ENCODE measurements at regions not wholly inside any gene's neighbourhood (a gene's known extent, or its start where the extent isn't known, plus 50 kb on each side); places are given as distances from the start of the nearest gene placed in this dataset.

- Histone ChIP-seq H3K9ac (ENCODE audit: low read length) (no peak overlapping the region), H3K9me2 (ENCODE audit: insufficient read depth, low read length) (no peaks in the 10 kb centered on the region), H3K9me3 (ENCODE audit: low read length) (no peaks in the 10 kb centered on the region), H4K20me1 (ENCODE audit: insufficient read depth) (no peaks in the 10 kb centered on the region), H3F3A (ENCODE audit: insufficient read depth, low read length, poor library complexity, severe bottlenecking) (no peaks in the 10 kb centered on the region), H3K4me2 (ENCODE audit: low read length) (no peak overlapping the region), H3K27me3 (ENCODE audit: insufficient read depth, low read depth, low read length) (no peaks in the 10 kb centered on the region), H3K27ac (ENCODE audit: low read length) (no peak overlapping the region), H3K4me3 (ENCODE audit: low read length) (no peak overlapping the region), H2AFZ (ENCODE audit: low read depth, low read length) (no peak overlapping the region), H3K79me2 (replicated peaks; ENCODE audit: insufficient read depth, low read length) (no peaks in the 10 kb centered on the region), H3K36me3 (ENCODE audit: insufficient read depth, low read length) (no peaks in the 10 kb centered on the region)
- TF ChIP-seq EP300 (conservative IDR thresholded peaks at IDR 0.05; ENCODE audit: poor library complexity, severe bottlenecking) (no peak), POLR2AphosphoS5 (IDR thresholded peaks at IDR 0.05) (peak; percentile 19), REST (IDR thresholded peaks at IDR 0.05; ENCODE audit: borderline replicate concordance) (no peak), MXI1 (conservative IDR thresholded peaks at IDR 0.05; ENCODE audit: poor library complexity, severe bottlenecking) (no peak), CTCF (IDR thresholded peaks at IDR 0.05; ENCODE audit: poor library complexity, severe bottlenecking) (no peak), RAD21 (conservative IDR thresholded peaks at IDR 0.05) (no peak), SMC3 (conservative IDR thresholded peaks at IDR 0.05; ENCODE audit: poor library complexity) (no peak), EZH2 (IDR thresholded peaks at IDR 0.05; ENCODE audit: borderline replicate concordance, insufficient read depth, low read length, poor library complexity, severe bottlenecking) (no peak)
These were observed 620.4 kb downstream of the SLC16A7 start for GRCh38 chr12:60216226-60216625.

- no peak overlapping the region for H3K27ac ChIP-seq (ENCODE audit: low read length)
- no peaks in the 10 kb centered on the region for H3F3A ChIP-seq (ENCODE audit: insufficient read depth, low read length, poor library complexity, severe bottlenecking)
- no peaks in the 10 kb centered on the region for H3K9me3 ChIP-seq (ENCODE audit: low read length)
- H3K27me3 ChIP-seq (ENCODE audit: insufficient read depth, low read depth, low read length) = no peaks in the 10 kb centered on the region
- H3K79me2 ChIP-seq (replicated peaks; ENCODE audit: insufficient read depth, low read length) = no peaks in the 10 kb centered on the region
- no peak overlapping the region for H3K4me3 ChIP-seq (ENCODE audit: low read length)
- no peak overlapping the region for H3K9ac ChIP-seq (ENCODE audit: low read length)
- TF ChIP-seq POLR2AphosphoS5 (IDR thresholded peaks at IDR 0.05) = no peak
- TF ChIP-seq EP300 (conservative IDR thresholded peaks at IDR 0.05; ENCODE audit: poor library complexity, severe bottlenecking) = no peak
- no peak for TF ChIP-seq MXI1 (conservative IDR thresholded peaks at IDR 0.05; ENCODE audit: poor library complexity, severe bottlenecking)
- no peak for TF ChIP-seq CTCF (IDR thresholded peaks at IDR 0.05; ENCODE audit: poor library complexity, severe bottlenecking)
- TF ChIP-seq TAF1 (IDR thresholded peaks at IDR 0.05; ENCODE audit: low read depth) = no peak
- no peak for TF ChIP-seq EZH2 (IDR thresholded peaks at IDR 0.05; ENCODE audit: borderline replicate concordance, insufficient read depth, low read length, poor library complexity, severe bottlenecking)
- no peak for TF ChIP-seq SMC3 (conservative IDR thresholded peaks at IDR 0.05; ENCODE audit: poor library complexity)
- TF ChIP-seq REST (IDR thresholded peaks at IDR 0.05; ENCODE audit: borderline replicate concordance) = no peak
- no peak overlapping the region for H3K4me2 ChIP-seq (ENCODE audit: low read length)
- no peaks in the 10 kb centered on the region for H4K20me1 ChIP-seq (ENCODE audit: insufficient read depth)
- no peak overlapping the region for H2AFZ ChIP-seq (ENCODE audit: low read depth, low read length)
- H3K36me3 ChIP-seq (ENCODE audit: insufficient read depth, low read length) = no peaks in the 10 kb centered on the region
- H3K9me2 ChIP-seq (ENCODE audit: insufficient read depth, low read length) = no peaks in the 10 kb centered on the region
These were observed 627.4 kb downstream of the SLC16A7 start for GRCh38 chr12:60223242-60223641.

Measured in neural cell (in vitro differentiated cells).